Psoas muscle (tissue), 7 donors: ENCODE measurements at regions not wholly inside any gene's neighbourhood (a gene's known extent, or its start where the extent isn't known, plus 50 kb on each side); places are given as distances from the start of the nearest gene placed in this dataset.
"Not testable (repeated sequence)": the region's sequence is repeated elsewhere in the genome, so short reads cannot be mapped to it uniquely, and the experiment has no call there.

ENCODE experiments used
- ATAC-seq, 4 donors: fragments of 200-7000 bp; cut with Tn5 transposase; one replicate each; pipeline ENCODE4 v1.9.1; 2020; ENCODE audit warnings: moderate library complexity in 3 of 4, mild to moderate bottlenecking in 2 of 4
- DNase-seq, 2 donors: peaks; one replicate each; pipeline ENCODE4 v3.0.0-alpha.2; 2020
- H3K27ac ChIP-seq: fragments of 200-600 bp; one replicate; pipeline ENCODE4 v1.8.0; 2022
- H3K27me3 ChIP-seq, 3 donors: fragments of 200-600 bp in 1 of 3; one replicate each; pipeline versions ENCODE4 v1.6.1 to v1.8.0; 2013 to 2022; ENCODE audit warnings: low read length in 2 of 3, mild to moderate bottlenecking in 2 of 3, moderate library complexity in 1 of 3; ENCODE audit not compliant: insufficient read depth in 3 of 3
- H3K36me3 ChIP-seq, 2 donors: fragments of 200-600 bp in 1 of 2; one replicate each; pipeline versions ENCODE4 v1.6.1 to v1.8.0; 2013 to 2022; ENCODE audit warnings: low read depth in 1 of 2, mild to moderate bottlenecking in 1 of 2, moderate library complexity in 1 of 2; ENCODE audit not compliant: insufficient read depth in 1 of 2
- H3K4me1 ChIP-seq: fragments of 200-600 bp; one replicate; pipeline ENCODE4 v1.8.0; 2022
- H3K4me3 ChIP-seq: fragments of 200-600 bp; one replicate; pipeline ENCODE4 v1.8.0; 2022; ENCODE audit warnings: mild to moderate bottlenecking
- H3K9me3 ChIP-seq: fragments of 200-600 bp; one replicate; pipeline ENCODE4 v1.8.0; 2022
- WGBS, 3 donors: extraction: QIAGEN DNeasy Blood & Tissue Kit; methylation state at CpG; one replicate each; pipeline versions ENCODE4 v1.1.6 to v1.1.7; 2013; 5-methylcytosine and 5-hydroxymethylcytosine counted together
- intact Hi-C, 2 donors: fragments of 100-400 bp; cut with DNase I; formaldehyde crosslinking; loops; one replicate each; pipeline versions ENCODE4 v1.11.0 to v1.14.2; 2022
- TF ChIP-seq, protein P1 (sequence below): fragments of 200-600 bp; IDR thresholded peaks from one replicate; pipeline ENCODE4 v1.8.0; 2022; ENCODE audit warnings: antibody characterized with exemption
- donor health status: healthy with polysubstance abuse.
- donor health status: DM: no; HTN: no; CAD: no; lungs with moderate emphysema.
- donor health status: Bipolar disorder and iron deficiency.
- donor health status: healthy.
- donor health status: DM: yes; HTN: yes; CAD: no.
- donor health status: DM: no; HTN: no; CAD: no.
- donor health status: DM: yes; HTN: yes; CAD: no.

DNA sequence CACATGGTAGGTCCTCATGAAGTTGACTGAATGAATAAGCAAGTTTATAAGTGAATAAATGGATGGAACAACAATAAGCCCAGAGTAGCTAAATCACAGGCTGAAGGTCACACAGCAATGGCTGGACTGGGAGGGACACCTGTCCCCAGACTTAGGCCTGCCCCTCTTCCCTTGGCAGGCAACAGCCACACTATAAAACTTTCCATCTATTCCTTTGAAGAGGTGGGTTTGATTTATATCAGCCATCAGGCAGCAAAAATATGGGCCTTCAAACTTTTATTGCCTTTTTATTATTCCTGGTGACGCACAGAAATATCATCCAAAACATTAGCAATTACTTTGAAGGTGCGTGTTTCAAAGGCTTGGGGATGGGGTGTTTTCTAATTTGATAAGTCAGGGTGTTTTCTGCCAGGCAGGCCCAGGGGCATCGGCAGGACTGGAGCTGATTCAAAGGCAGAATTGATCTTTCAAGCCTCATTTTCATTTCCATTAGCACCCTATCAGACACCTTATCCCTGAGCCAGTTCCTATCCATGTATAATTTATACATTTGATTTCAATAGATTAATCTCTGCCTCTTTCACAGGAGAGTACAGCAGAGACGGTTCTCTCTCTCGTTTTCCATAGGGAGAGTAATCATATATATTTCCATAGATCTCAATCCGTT is 67.2 kb upstream of the LYRM9 start:
- TF ChIP-seq, protein P1, sequence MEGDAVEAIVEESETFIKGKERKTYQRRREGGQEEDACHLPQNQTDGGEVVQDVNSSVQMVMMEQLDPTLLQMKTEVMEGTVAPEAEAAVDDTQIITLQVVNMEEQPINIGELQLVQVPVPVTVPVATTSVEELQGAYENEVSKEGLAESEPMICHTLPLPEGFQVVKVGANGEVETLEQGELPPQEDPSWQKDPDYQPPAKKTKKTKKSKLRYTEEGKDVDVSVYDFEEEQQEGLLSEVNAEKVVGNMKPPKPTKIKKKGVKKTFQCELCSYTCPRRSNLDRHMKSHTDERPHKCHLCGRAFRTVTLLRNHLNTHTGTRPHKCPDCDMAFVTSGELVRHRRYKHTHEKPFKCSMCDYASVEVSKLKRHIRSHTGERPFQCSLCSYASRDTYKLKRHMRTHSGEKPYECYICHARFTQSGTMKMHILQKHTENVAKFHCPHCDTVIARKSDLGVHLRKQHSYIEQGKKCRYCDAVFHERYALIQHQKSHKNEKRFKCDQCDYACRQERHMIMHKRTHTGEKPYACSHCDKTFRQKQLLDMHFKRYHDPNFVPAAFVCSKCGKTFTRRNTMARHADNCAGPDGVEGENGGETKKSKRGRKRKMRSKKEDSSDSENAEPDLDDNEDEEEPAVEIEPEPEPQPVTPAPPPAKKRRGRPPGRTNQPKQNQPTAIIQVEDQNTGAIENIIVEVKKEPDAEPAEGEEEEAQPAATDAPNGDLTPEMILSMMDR: no peak
- Histone ChIP-seq H3K4me1 (no peaks in the 10 kb centered on the region), H3K9me3 (no peaks in the 10 kb centered on the region), H3K27ac (no peak overlapping the region), H3K27me3 (peaks cover 0 to 7% (median 2%) of the 10 kb centered on the region in 3 donors), H3K4me3 (no peak overlapping the region), H3K36me3 (no peaks in the 10 kb centered on the region)
- WGBS, 3 donors: 46 to 51% (median 48%) methylated on average over 6 of the region's 6 CpGs
- intact Hi-C loops: no loop called here
- DNase-seq (no peak), ATAC-seq (no peak)

DNA sequence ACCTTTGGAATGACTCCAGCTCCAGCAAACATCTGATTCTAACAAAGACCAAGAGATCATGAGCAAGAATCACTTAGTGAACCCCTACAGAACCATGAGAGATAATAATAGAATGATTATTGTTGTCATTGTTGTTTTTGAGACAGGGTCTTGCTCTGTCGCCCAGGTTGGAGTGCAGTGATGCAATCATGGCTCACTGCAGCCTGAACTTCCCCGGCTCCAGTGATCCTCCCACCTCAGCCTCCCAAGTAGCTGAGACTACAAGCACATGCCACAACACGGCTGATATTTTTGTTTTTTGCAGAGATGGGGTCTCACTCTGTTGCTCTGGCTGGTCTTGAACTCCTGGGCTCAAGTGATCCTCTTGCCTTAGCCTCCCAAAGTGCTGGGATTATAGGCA is 69.4 kb upstream of the LYRM9 start:
- 67 to 82% (median 75%) methylated on average over 3 of the region's 3 CpGs for WGBS, 3 donors
- H3K9me3 ChIP-seq, H3K4me3 ChIP-seq, H3K27ac ChIP-seq, H3K27me3 ChIP-seq, H3K4me1 ChIP-seq, ATAC-seq, DNase-seq, intact Hi-C loops, H3K36me3 ChIP-seq: not testable (repeated sequence)

DNA sequence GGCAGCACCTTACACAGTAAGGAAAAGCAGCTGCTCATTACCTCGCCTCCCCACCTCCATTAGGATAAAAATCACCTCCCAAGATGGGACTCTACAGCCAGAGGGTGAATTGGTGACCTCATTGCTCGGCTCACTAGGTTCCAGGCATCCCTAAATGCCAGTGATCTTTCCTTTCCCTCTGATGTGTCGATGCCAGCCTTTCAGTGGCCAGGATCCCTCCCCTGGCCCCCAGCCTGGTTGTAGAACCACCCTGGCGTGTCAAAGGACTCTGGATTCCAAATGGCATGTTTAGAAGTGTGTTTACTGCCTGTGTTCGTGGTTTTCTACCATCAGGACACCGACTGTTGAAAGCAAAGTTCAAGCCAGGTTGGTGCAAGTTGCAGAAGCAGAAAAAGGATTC is 72.1 kb upstream of the LYRM9 start:
- DNase-seq: no peak
- no peaks in the 10 kb centered on the region for H3K4me1 ChIP-seq
- no peak overlapping the region for H3K27ac ChIP-seq
- no peaks in the 10 kb centered on the region for H3K36me3 ChIP-seq
- 62 to 69% (median 63%) methylated on average over 6 of the region's 6 CpGs for WGBS, 3 donors
- no peak for ATAC-seq
- H3K4me3 ChIP-seq: no peak overlapping the region
- TF ChIP-seq, protein P1: no peak
- no peaks in the 10 kb centered on the region for H3K9me3 ChIP-seq
- intact Hi-C loops: no loop called here
- H3K27me3 ChIP-seq: peaks cover 0 to 7% (median 2%) of the 10 kb centered on the region in 3 donors

DNA sequence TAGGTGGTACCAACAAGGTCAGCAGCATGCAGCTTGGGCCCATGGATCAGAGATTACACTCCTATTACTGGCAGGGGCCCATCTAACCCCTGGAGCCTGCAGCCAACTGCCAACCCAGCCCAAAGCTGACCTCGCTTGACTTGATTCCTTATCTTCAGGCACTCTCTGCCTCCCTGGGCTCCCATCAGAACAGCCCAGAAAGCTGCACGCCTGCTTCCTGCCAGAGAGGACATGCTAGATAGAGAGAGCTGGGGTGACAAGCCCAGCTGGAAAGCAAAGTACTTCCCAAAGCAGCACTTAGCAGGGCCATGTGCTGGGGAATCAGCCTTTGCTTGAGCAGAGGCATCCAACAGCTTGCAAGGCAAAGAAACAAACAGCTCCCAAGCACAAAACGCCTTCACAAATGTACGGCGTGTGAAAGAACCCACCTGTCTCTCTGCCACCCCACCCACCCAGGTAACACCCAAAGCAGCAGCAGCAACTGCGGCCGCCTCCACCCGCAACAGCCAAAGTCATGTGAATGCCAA is 74.2 kb upstream of the NLK start:
- Histone ChIP-seq H3K27me3 (no peaks in the 10 kb centered on the region), H3K4me1 (no peaks in the 10 kb centered on the region), H3K27ac (no peak overlapping the region), H3K9me3 (no peaks in the 10 kb centered on the region), H3K36me3 (no peaks in the 10 kb centered on the region), H3K4me3 (no peak overlapping the region)
- DNase-seq (no peak), ATAC-seq (no peak)
- WGBS, 3 donors: 80 to 87% (median 80%) methylated on average over 8 of the region's 8 CpGs
- intact Hi-C loops: no loop called here
- TF ChIP-seq, protein P1: no peak

DNA sequence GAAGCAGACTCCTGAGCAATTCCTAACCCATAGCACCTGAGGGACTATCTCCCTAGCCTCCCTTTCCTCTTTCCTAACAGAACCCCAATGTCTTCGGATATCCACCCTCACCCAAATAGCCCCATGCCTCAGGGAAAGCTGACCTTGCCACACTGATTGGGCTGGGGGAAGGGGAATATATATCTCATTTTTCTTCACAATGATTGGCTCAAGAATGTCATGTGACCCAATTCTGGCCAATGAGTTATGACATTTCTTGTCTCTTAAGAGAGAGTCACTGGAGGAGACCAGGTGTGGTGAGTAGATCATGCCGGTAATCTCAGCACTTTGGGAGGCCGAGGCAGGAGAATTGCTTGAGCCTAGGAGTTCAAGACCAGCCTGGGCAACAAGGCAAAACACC is 71.9 kb upstream of the NLK start:
- intact Hi-C loops: no loop called here
- Histone ChIP-seq H3K36me3 (no peaks in the 10 kb centered on the region), H3K9me3 (no peaks in the 10 kb centered on the region), H3K4me3 (no peak overlapping the region), H3K4me1 (no peaks in the 10 kb centered on the region), H3K27me3 (no peaks in the 10 kb centered on the region), H3K27ac (no peak overlapping the region)
- WGBS, 3 donors: 84 to 92% (median 87%) methylated on average over 3 of the region's 3 CpGs
- DNase-seq (no peak), ATAC-seq (no peak)
- TF ChIP-seq, protein P1: no peak
